Islet precursor cell (in vitro differentiated cells): ENCODE measurements at regions not wholly inside any gene's neighbourhood (a gene's known extent, or its start where the extent isn't known, plus 50 kb on each side); places are given as distances from the start of the nearest gene placed in this dataset.
A peak's percentile ranks its signal among the peaks of the same experiment; 100 is the strongest.

Source experiments
- DNase-seq: peaks from one replicate; pipeline ENCODE4 v3.0.0-alpha.2; 2018

DNA sequence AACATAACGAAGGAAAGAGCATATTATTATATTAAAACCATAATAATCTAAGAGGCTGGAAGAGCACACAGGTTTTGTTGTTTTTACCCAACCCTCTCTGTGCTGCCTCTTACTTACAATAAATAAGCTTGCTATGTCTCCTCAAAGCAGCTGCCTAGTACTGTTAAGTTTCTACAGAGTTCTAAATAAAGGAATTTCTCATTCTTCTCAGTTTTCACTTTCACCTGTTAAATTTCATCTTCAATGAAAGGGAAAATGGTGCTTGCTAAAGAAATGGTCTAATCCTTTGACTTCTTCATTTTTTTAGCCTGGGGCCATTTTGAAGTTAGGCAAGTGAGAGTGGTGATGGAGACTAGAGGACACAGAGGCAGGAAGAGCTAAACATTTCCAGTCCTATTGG, 396.1 kb downstream of the MAN2A1 start:
- DNase-seq = no peak

DNA sequence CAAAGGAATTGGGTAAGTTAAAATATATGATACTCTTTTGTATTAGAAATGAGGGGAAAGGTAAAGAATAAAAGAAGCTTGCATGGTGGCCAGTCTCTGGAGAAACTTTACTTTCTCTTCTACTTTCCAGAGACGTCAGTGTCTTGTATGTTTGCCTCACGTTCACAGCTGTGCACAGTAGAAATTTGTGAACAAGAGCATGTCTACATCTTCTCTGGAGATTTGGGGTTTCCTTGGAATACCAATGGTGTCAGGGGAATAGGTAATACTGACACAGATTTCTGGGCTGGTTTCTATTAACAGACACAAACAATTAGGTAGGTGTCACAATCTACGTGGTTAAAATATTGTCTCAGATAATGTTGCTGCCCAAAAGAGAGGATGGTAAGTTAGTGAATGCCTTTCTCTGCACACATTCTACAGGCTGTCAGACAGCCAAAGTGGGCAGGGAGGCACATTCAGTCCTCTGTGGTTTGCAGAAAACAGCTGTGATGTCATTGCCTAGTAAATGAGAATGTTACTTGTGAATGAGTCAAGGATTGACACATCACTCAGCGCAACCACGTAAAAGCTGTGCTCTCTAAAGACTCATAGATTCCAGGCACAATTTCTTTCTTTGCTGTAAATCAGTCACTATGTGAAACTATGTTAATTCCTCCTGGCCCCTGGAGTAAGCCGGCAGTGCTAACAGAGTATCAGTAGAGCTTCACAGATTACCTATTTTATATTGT, 397.1 kb downstream of the MAN2A1 start:
- peak; percentile 86 for DNase-seq

DNA sequence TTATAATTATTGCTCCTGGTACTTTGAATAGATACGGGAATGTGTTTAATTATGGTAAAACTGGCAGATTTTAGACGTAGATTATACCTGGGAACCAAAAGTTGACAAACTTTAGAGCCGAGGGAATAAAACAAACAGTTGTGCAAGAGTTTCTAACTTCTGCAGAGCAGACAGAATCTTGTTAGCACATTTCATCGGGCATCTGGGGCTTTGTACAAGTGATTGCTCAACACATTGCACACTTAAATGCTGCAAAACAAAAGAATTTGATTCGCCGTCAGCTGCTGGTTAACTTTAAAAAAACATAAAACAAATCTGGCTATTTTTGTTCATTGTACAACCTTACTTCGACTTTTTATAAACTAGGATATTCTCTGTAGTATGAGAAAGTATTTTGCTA, 398.1 kb downstream of the MAN2A1 start:
- no peak for DNase-seq

DNA sequence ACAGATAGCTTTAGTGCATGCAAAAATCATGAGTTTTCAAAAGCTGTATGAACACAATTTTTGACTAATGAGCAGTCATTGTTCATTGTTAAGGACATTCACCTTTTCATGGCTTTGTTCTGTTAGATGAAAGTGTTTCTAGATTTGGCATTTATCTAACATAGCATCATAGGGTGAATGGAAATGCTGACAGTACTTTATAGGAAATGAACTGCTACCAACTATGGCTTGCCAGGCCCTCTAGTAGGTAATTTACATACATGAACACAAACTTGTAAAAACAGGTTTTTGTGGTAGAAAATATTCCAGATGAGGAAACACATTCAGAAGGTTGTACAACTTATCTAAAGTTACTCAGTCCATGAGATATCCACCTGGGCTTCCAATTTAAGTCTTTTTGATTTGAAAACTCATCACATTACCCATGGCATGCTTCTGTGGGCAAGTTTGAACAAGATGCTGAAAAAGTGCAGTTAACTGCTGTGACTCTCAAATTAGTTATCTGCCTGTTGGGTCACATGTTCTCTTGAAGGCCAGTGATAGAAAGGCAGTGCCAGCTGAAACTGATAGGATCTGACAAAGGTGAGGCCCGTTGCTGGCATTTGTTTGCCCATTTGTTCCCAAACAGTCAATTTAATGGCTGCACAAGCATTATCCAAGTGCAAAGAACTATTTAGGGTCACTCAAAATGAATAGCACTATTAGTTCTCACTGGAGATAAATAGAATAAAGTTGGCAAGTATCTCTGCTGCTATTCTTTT, 399.1 kb downstream of the MAN2A1 start:
- DNase-seq = no peak

DNA sequence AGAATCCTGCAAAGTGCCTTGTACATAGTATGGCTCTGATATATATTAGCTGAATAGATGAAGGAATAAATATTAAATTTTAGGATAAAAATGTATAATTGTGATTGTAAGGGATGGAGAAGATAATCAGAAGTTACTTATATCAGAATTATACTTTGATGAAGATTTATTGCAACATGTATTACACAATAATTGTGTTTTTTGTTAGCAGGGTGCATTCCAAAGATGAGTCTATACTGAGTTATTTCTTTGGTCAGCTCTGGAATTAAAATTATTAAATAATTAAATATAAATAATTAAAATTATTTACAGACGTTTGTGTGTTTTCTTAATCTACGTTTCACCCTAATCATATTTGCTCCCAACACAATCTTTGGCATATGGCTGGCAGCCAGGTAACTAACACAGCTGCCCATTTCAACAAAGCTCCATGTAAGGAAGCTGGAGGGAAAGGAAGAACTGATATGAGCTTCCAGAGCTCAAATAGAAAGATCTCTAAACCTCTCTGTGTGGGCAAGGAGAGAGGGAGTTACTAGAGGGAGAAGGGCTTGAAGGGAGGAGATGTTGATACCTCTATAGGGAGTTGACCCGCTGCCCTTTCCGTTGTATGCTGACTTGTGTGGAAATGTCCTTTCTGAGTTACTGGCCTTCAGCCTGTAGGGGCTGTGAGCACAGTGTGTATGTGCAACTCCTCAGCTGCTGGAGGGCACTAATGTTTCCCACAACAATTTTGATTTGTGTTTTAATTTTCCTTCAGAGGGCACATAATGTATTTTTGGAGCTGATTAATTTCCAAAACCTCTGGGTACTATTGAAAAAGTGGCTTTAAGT, 403.4 kb downstream of the MAN2A1 start:
- DNase-seq = no peak

DNA sequence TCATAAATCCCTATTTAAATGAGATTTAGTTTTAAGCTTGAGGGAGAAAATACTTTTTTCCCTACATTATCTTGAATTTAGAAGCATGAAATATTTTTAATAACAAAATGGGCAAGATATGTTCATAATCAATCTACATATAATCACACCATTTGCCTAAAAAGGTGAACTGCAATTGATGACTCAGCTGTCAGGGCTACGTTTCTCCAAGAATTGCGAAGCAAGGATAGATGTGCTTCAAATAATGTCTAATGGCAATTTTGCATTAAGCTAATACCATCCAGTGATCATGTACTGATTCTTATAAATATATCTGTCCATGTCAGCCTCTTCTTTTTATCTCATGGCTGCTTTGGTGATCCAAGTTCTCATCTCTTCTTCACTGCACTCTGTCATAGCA, 404.4 kb downstream of the MAN2A1 start:
- DNase-seq = no peak

DNA sequence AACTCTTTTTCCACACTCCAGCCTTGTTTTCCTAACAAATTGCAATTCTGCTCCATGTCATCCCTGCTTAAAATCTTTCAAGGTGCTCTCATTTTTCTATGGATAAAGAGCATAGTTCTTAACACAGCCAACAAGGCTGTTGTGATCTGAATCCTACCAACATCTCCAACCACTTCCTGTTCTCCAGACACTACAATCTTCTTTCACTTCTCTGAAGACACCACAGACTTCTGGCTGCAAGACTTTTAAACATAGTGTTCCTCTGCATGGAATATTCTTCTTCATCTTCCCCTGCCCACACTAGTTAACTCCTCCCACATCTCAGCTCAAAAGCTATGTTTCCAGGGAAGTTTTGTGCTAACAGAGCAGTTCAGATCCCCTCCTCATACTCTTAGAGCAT, 404.8 kb downstream of the MAN2A1 start:
- no peak for DNase-seq

DNA sequence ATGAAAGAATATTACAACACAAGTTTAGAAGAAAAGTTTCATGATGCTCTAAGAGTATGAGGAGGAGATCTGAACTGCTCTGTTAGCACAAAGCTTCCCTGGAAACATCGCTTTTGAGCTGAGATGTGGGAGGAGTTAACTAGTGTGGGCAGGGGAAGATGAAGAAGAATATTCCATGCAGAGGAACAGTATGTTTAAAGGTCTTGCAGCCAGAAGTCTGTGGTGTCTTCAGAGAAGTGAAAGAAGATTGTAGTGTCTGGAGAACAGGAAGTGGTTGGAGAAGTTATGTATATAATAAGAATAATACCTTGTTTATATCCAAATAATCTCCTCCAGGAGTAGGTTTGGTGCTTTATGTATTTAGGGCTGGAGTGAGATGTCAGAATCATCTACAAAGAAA, 406.7 kb downstream of the MAN2A1 start:
- no peak for DNase-seq

DNA sequence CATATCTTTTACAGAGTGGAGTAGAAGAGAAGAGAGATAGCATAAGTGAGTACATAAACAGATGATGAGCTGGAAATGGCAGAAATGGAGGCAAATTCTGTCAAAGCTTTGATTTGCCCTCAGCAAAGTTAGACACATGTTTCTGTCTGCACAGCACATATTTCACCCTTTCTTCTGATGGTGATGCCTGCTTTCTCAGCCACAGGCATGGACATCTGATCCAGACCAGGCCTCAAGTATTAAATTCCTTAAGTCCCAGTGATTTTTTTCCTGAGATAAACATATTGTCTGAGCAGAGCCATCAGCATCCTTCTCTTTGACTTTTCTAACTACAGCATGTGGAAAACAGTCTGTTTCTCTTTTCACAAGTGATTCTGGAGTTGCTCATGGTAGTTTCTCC, 409.8 kb downstream of the MAN2A1 start:
- no peak for DNase-seq

DNA sequence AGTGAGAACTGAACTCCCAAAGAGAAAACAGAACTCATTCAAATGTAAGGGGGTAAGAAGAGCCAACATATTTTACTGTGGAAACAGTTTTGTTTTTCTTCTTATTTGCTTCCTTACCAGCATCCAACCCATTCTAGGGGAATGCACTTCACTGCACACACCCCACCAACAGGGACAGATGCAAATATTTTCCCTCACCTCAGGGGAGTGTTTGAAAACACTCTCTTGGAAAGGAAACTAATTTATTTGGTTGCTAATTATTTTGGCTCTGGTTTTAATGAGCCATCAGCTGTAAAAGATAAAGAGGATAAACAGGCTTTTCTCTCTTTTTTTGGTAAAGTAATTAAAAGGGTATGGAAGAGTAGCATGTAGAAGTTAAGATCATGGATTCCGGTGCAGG, 413.4 kb downstream of the MAN2A1 start:
- no peak for DNase-seq

DNA sequence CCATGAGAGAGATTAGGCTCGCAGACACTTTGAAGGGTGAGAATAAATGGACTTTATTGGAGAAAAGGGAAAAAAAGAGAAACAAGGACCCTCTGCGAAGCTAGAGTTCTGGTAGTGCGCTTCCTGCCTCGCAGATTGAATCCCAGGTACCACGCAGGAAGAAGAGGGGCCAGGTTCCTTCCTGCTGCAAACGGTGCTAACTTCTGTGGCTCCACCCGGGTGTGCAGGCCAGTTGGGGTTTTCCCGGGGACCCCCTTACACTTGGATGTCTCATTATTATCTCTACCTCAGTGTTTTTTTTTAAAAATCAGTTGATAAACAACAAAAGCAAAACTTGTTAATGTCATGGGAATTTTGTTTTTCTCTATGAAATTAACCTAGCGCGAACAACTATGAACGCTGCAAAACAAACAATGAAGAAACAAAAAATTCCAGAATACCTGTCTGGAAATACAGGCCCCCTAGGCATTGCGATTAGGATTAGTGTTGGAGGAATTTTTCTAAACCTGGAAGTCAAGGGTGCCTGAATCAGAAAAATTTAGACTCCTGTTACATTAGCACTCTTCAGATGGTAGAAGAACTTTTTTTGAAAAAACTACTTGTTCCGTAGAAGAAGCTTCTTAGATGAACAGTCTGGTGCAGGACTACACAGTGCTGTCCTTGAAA, 414.5 kb downstream of the MAN2A1 start:
- no peak for DNase-seq

DNA sequence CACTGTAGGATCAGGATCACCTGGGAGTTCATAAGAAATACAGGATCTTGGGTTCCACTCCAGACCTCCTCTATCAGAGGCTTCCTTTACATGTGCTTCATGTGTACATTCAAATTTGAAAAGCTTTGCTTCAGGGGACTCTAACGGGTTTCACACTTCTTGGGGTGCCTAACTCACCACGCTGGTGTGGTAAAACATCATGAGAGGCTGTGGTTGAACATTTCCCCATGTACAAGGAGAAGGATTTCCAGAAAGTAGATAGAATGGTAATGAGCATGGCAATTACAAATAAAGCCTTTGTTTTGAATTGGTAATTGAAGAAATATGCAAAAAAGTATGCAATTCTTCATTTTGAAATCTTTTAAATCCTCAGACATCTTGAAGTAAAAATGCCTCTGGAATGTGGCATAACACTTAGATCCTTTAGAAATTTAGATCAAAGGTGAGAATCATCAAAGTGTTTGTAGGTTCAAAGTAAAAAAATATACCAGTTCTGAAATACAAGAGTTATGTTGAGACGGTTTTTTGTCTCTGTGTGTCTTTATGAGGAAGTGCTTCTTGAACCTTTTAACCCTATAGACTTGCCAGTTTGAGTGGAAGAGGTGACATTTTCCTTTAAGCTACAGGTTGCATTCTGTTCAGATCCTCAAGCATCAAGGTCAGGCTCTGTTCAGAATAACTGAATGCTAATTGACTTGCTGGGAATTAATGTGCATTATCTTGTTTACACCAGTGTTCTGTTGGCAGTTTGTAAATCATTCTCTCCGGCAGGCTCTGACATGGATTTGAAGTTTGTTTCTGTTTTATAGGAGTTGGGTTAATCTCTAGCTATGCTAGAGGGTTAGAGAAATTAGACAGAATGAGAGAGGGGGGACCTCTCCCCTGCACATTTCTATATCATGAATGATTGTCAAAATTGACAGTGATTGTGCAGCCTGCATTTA, 415.3 kb downstream of the MAN2A1 start:
- DNase-seq = no peak

DNA sequence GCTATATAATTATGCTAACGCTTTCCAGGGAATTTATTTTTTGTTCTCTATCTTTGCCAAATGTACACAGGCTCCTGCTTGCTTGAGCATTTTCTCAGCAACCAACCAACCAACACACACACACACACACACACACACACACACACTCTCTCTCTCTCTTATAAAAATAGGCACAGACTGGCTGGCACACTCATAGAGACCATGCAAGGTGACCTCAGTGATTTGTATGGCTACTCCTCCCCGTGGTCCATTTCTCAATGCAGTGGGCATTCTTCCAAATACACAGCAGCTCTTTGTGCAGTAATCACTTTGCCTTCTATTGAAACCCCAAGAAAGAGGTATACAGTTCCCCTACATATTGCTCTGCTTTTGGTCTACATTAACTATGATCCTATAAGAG, 416.0 kb downstream of the MAN2A1 start:
- DNase-seq = no peak

DNA sequence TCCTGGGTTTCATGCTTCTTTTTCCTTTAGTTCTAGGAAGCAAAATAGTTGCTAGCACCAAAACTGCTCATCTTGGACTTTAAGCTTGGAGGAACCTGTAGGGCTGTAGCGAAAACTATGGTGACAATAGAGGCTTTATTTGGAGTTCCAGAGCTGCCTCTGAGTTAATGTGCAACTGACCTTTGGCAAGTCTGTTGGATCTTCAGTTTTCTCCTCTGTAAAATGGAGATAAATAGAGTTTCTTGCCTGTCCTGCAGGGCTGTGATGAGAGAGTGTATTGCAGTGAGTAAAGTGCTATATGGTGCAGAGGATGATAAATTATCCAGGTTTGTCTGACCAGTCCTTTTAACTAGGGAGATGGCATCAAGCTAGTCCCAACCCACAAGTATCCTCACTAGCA, 417.0 kb downstream of the MAN2A1 start:
- DNase-seq = no peak

DNA sequence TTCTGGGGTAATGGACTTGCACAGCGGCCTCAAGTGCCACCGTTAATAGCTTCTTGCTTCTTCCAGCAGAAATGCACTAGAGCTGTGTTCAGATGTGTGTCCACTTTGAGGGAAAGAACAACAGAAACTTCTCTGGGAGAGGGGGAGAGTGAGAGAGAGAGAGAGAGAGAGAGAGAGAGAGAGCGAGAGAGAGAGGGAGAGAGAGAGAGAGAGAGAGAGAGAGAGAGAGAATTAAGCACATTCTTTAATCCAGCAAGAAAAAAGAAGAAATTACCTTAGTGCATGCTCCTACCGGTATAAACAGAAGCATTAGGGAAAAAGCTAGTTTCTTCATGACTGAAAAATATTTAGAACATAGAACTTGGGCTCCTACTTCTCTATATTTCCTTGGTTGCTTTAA, 418.8 kb downstream of the MAN2A1 start:
- DNase-seq = no peak

DNA sequence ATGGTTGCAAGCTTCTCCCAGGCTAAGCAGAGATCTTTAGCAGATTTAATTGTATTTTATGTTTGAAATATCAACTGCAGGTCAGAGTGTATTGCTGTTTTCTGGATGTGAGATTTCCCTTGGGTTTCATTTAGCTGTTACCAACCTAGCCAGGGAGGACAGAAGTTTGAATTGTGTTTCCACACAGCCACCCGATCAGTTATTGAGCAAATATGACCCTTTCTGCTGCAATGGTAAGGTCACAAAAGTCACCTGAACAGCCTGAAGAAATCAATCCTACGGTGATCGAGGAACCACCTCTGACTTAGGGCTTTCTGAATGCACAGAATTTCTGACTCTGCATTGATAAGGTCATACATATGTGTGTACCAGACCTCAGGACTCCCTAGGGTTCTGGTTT, 419.9 kb downstream of the MAN2A1 start:
- DNase-seq = no peak

DNA sequence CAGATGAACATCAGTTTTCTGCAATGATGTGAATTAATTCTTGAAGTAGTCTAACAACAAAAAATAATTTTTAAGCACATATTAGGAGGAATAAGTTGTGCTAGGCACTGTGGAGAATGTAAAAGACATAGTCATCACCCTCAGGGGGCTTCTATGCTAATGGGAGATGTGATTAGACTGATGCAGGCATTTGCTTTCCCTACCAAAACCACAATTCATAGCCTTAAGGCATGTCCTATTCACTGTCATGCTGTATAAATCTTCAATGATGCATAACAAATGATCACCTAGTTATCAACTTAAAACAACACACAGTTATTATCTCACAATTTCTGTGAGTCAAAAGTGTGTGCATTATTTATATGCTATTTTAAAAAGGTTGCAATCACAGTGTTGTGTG, 422.6 kb downstream of the MAN2A1 start:
- DNase-seq = no peak

DNA sequence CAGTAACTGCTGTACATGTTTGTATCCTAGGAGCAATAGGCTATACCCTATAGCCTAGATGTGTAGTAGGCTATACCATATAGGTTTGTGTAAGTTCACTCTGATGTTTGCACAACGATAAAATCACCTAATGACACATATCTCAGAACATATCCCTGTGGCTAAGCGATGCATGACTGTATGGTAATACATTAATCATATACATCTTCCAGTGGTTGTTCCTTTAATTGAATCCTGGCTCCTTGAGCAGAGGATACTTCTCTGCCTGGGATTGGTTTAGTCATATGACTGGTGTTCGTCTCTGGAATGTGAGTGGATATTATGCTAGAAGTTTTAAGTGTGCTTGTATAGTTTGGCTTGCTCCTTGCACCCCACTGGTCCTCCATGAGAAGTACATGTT, 425.8 kb downstream of the MAN2A1 start:
- DNase-seq = no peak

DNA sequence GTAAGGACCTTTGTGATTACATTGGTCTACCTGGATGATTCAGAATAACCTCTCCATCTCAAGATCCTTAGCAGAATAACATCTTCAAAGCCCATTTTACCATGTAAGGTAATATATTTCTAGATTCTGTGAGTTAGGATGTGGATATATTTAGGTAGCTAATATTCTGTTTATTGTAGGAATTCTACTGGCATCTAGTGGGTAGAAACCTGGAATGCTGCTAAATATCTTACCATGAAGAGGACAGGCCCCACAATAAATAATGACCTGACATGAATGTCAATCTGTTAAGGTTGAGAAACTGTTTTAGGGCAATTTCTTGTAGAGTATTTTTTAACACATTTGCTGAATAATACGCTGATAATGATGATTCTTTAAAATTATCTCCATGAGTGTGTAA, 426.8 kb downstream of the MAN2A1 start:
- no peak for DNase-seq

DNA sequence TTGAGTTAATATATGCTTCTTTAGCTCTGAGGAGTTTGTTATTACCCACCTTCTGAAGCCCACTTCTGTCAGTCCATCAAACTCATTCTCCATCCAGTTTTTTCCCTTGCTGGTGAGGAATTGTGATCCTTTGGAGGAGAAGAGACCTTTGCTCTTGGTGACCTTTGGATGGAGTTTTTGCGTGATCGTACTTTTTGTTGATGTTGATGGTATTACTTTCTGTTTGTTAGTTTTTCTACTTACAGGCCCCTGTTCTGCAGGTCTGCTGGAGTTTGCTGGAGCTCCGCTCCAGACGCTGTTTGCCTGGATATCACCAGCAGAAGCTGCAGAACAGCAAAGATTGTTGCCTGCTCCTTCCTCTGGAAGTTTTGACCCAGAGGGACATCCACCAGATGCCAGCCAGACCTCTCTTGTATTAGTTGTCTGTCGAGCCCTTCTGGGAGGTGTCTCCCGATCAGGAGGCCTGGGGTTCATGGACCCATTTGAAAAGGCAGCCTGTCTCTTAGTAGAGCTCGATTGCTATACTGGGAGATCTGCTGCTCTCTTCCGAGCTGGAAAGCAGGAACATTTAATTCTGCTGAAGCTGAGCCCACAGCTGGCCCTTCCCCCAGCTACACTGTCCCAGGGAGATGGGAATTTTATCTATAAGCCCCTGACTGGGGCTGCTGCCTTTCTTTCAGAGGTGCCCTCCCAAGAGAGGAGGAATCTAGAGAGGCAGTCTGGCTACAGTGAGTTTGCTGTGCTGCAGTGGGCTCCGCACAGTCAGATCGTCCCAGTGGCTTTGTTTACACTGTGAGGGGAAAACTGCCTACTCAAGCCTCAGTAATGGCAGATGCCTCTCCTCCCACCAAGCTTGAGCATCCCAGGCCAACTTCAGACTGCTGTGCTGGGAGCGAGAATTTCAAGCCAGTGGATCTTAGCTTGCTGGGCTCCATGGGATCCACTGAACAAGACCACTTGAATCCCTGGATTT, 445.5 kb downstream of the MAN2A1 start:
- DNase-seq = no peak

DNA sequence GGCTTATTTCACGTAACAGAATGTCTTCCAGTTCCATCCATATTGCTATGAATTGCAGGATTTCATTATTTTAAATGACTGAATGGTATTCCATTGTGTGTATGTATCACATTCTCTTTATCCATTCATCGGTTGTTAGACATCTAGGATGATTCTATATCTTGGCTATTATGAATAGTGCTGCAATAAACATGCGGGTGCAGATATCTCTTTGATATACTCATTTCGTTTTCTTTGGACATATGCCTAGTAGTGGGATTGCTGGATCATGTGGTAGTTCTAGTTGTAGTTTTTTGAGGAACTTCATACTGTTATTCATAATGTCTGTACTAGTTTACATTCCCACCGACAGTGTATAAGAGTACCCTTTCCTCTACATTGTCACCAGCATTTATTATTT, 460.5 kb downstream of the MAN2A1 start:
- DNase-seq = no peak
